CD14-positive monocyte (primary cell): ENCODE measurements at regions not wholly inside any gene's neighbourhood (a gene's known extent, or its start where the extent isn't known, plus 50 kb on each side); places are given as distances from the start of the nearest gene placed in this dataset.

ENCODE experiments used
- DNase-seq, 3 donors: peaks; one replicate each; pipeline ENCODE4 v3.0.0-alpha.2; 2011 to 2022
- H2AFZ ChIP-seq: 2 replicates; pipeline ENCODE4 v1.6.0; 2012; ENCODE audit warnings: mild to moderate bottlenecking, low read depth, low read length, inconsistent platforms; ENCODE audit not compliant: insufficient read depth, poor library complexity, severe bottlenecking
- H3K27ac ChIP-seq, 2 donors: 1 replicate in 1 of 2; 2 replicates in 1 of 2; pipeline ENCODE4 v1.5.1; 2012 to 2013; ENCODE audit warnings: low read length in 2 of 2, control low read depth in 1 of 2, inconsistent platforms in 1 of 2, low read depth in 1 of 2, mild to moderate bottlenecking in 1 of 2
- H3K27me3 ChIP-seq, 2 donors: one replicate each; pipeline versions ENCODE4 v1.6.0 to v1.6.1; 2011 to 2013; ENCODE audit warnings: low read length in 2 of 2; ENCODE audit not compliant: control insufficient read depth in 2 of 2, insufficient read depth in 2 of 2
- H3K36me3 ChIP-seq, 2 donors: replicated peaks in 1 of 2; 1 replicate in 1 of 2; 2 replicates in 1 of 2; pipeline versions ENCODE4 v1.5.1 to v1.6.1; 2012 to 2013; ENCODE audit warnings: low read length in 2 of 2, control low read depth in 1 of 2, inconsistent platforms in 1 of 2, mild to moderate bottlenecking in 1 of 2; ENCODE audit not compliant: insufficient read depth in 2 of 2, control insufficient read depth in 1 of 2
- H3K4me1 ChIP-seq, 2 donors: 1 replicate in 1 of 2; 2 replicates in 1 of 2; pipeline versions ENCODE4 v1.5.1 to v1.6.1; 2012 to 2013; ENCODE audit warnings: low read length in 2 of 2, control low read depth in 1 of 2, inconsistent platforms in 1 of 2, mild to moderate bottlenecking in 1 of 2, moderate library complexity in 1 of 2; ENCODE audit not compliant: insufficient read depth in 2 of 2, control insufficient read depth in 1 of 2
- H3K4me2 ChIP-seq: replicated peaks from 2 replicates; pipeline ENCODE3; 2012; ENCODE audit warnings: low read length, moderate library complexity, mild to moderate bottlenecking; ENCODE audit not compliant: poor library complexity, severe bottlenecking; ENCODE audit errors: extremely low read depth
- H3K4me3 ChIP-seq, 3 experiments: fragments of 200-600 bp in 1 of 3; sonication (generic) in 1 of 3; replicated peaks in 1 of 3; 1 replicate in 2 of 3; 2 replicates in 1 of 3; pipeline ENCODE4 v1.5.1; 2011 to 2013; ENCODE audit warnings: low read length in 3 of 3, mild to moderate bottlenecking in 3 of 3, control low read depth in 2 of 3, low read depth in 2 of 3, inconsistent platforms in 1 of 3, moderate library complexity in 1 of 3
- H3K79me2 ChIP-seq: 2 replicates; pipeline ENCODE4 v1.6.0; 2012; ENCODE audit warnings: mild to moderate bottlenecking, control low read depth, inconsistent platforms, low read length, moderate library complexity; ENCODE audit not compliant: insufficient read depth
- H3K9ac ChIP-seq: 2 replicates; pipeline ENCODE4 v1.6.0; 2017; ENCODE audit warnings: low read length, mild to moderate bottlenecking; ENCODE audit not compliant: insufficient read depth, poor library complexity, severe bottlenecking
- H3K9me3 ChIP-seq, 2 donors: replicated peaks in 1 of 2; 1 replicate in 1 of 2; 2 replicates in 1 of 2; pipeline versions ENCODE4 v1.5.1 to v1.6.1; 2012 to 2013; ENCODE audit warnings: low read length in 2 of 2, control low read depth in 1 of 2; ENCODE audit not compliant: control insufficient read depth in 1 of 2, insufficient read depth in 1 of 2
- H4K20me1 ChIP-seq: 2 replicates; pipeline ENCODE4 v1.6.0; 2012; ENCODE audit warnings: mild to moderate bottlenecking, low read length, control low read depth, moderate library complexity; ENCODE audit not compliant: insufficient read depth
- H3K27ac Mint-ChIP-seq, 7 donors: one replicate each; pipeline ENCODE4 v1.8.0; 2020; ENCODE audit warnings: mild to moderate bottlenecking in 7 of 7, mixed read lengths in 7 of 7, moderate library complexity in 6 of 7, inconsistent platforms in 2 of 7
- H3K27me3 Mint-ChIP-seq, 3 donors: one replicate each; pipeline ENCODE4 v1.8.0; 2021 to 2022; ENCODE audit warnings: low read depth in 3 of 3, mild to moderate bottlenecking in 3 of 3, mixed read lengths in 3 of 3, moderate library complexity in 3 of 3, inconsistent platforms in 1 of 3
- H3K36me3 Mint-ChIP-seq, 2 donors: one replicate each; pipeline ENCODE4 v1.8.0; 2020; ENCODE audit warnings: mixed read lengths in 2 of 2, inconsistent platforms in 1 of 2, mild to moderate bottlenecking in 1 of 2
- H3K4me1 Mint-ChIP-seq: one replicate; pipeline ENCODE4 v1.8.0; 2020; ENCODE audit warnings: mild to moderate bottlenecking, mixed read lengths
- H3K4me3 Mint-ChIP-seq, 2 donors: one replicate each; pipeline ENCODE4 v1.8.0; 2020; ENCODE audit warnings: mild to moderate bottlenecking in 2 of 2, mixed read lengths in 2 of 2, moderate library complexity in 1 of 2
- H3K9me3 Mint-ChIP-seq, 7 donors: one replicate each; pipeline ENCODE4 v1.8.0; 2020 to 2022; ENCODE audit warnings: mixed read lengths in 7 of 7, mild to moderate bottlenecking in 6 of 7, moderate library complexity in 6 of 7, inconsistent platforms in 2 of 7
- CTCF ChIP-seq: fragments of 200-600 bp; IDR thresholded peaks from one replicate; pipeline ENCODE4 v1.8.0; 2022; ENCODE audit warnings: antibody characterized with exemption, mild to moderate bottlenecking
- whole genome bisulfite sequencing: methylation state at CpG from one replicate; pipeline ENCODE4 v1.1.5; 2013; ENCODE audit warnings: missing lambda C conversion rate; ENCODE audit not compliant: insufficient coverage; 5-methylcytosine and 5-hydroxymethylcytosine counted together
- intact Hi-C, 2 donors: fragments of 100-400 bp; cut with micrococcal nuclease; formaldehyde crosslinking; loops; one replicate each; pipeline versions ENCODE4 v1.15.0 to v1.15.1; 2023

GRCh38 chr1:29650476-29650875, 414.2 kb downstream of the PTPRU start:
- intact Hi-C loops = no loop called here
- Histone ChIP-seq H3K4me1 (no peaks in the 10 kb centered on the region), H4K20me1 (no peaks in the 10 kb centered on the region), H3K27ac (no peak overlapping the region), H3K9me3 (no peaks in the 10 kb centered on the region), H3K9ac (no peak overlapping the region), H3K36me3 (no peaks in the 10 kb centered on the region), H2AFZ (no peak overlapping the region), H3K4me3 (no peak overlapping the region), H3K4me2 (no peak overlapping the region), H3K27me3 (no peaks in the 10 kb centered on the region), H3K79me2 (no peaks in the 10 kb centered on the region)
- Mint-ChIP-seq H3K27ac (no peak overlapping the region), H3K36me3 (no peaks in the 10 kb centered on the region), H3K27me3 (peaks cover 1 to 7% (median 3%) of the 10 kb centered on the region in 3 donors), H3K4me1 (no peaks in the 10 kb centered on the region), H3K9me3 (peaks cover 0 to 6% (median 2%) of the 10 kb centered on the region in 7 donors), H3K4me3 (no peak overlapping the region)
- WGBS = 80% methylated on average over 1 of the region's 3 CpGs
- DNase-seq = no peak
- no peak for TF ChIP-seq CTCF

GRCh38 chr1:29650041-29650400, 413.7 kb downstream of the PTPRU start:
- Mint-ChIP-seq H3K27ac (no peak overlapping the region), H3K4me3 (no peak overlapping the region), H3K27me3 (peaks cover 1 to 7% (median 3%) of the 10 kb centered on the region in 3 donors), H3K9me3 (peaks cover 0 to 7% (median 0%) of the 10 kb centered on the region in 7 donors), H3K4me1 (no peaks in the 10 kb centered on the region), H3K36me3 (no peaks in the 10 kb centered on the region)
- H3K27me3 ChIP-seq = no peaks in the 10 kb centered on the region
- H3K36me3 ChIP-seq = no peaks in the 10 kb centered on the region
- DNase-seq = no peak
- 93% methylated on average over 7 of the region's 8 CpGs for WGBS
- H2AFZ ChIP-seq = no peak overlapping the region
- no peak overlapping the region for H3K4me3 ChIP-seq
- intact Hi-C loops = no loop called here
- no peaks in the 10 kb centered on the region for H4K20me1 ChIP-seq
- no peak overlapping the region for H3K9ac ChIP-seq
- H3K9me3 ChIP-seq = no peaks in the 10 kb centered on the region
- no peaks in the 10 kb centered on the region for H3K4me1 ChIP-seq
- H3K27ac ChIP-seq = no peak overlapping the region
- H3K79me2 ChIP-seq = no peaks in the 10 kb centered on the region
- no peak overlapping the region for H3K4me2 ChIP-seq
- TF ChIP-seq CTCF = no peak
